Kidney capillary endothelial cell (primary cell): ENCODE measurements at regions not wholly inside any gene's neighbourhood (a gene's known extent, or its start where the extent isn't known, plus 50 kb on each side); places are given as distances from the start of the nearest gene placed in this dataset.

Experiments used
- DNase-seq: peaks from one replicate; pipeline ENCODE4 v3.0.0-alpha.2; 2018; ENCODE audit warnings: low spot score

DNA sequence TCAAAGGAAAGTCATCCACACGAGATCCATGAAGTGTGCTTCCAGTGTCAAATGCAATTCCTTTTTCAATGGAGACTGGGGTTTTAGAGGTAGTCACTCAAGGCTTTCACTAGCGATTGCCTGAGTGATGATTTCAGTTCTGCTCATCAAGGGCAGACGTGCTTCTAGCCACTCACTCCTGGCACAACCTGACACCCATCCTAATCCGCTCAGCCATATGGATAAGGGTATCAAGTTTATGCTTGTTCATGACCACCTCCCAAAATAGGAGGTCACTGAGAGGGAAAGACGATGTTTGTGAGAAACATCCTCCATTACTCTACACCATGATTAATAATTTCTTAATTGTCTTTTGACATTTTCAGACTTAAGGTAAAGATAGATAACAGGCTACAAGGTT lies 91.3 kb upstream of the HEY2 start:
- DNase-seq, result no peak

DNA sequence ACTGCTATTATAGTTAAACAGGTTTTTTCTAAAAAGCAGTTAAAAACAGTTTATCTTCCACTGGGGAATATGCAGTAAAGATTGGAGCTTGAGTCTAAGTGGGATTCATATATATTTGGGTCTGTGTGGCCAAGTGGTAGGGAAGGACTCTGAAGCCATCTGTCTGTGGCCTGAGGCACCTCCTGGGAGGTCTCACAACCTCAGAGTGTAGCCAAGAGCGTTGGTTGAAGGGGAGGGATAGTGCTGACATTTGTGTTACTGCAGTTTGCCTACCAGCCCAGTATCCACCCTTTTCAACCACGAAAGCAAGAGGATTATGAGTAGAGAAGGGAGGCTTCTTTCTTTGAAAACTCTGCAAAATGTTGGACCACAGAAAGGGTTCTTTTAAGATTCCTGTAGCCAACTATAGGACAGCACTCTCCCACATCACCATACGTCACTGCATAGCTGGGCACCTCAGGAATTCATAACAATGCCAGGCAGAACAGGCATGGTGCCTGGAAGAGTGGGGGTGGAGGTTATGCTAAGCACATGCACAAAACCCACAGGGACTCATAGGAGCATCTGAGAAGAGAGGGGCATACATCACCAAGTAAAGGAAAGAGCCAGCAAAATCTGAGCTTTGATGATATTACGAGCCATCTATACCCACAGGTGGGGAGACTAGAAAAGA lies 90.5 kb upstream of the HEY2 start:
- no peak for DNase-seq

DNA sequence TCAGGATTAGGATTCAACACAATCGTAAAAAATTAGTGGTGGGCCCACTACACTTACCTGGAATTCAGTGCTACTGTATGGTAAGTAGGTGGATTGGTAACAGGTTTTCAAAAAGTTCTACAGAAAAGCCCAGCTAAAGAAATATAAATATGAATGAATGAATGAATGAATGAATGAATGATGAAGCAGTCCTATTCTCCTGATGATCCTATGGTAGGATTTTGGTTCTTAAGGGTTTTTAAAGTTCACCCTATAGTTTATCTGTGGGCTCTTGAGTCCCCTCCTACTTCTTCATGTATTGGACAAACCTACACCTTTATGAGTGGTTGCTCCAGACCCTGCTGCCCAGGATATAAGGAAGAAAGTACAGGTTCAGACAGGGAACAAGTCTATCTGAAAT lies 89.5 kb upstream of the HEY2 start:
- DNase-seq, result no peak

- DNase-seq, result no peak
Measured at GRCh38 chr6:125662296-125662695, 87.1 kb upstream of the HEY2 start.

DNA sequence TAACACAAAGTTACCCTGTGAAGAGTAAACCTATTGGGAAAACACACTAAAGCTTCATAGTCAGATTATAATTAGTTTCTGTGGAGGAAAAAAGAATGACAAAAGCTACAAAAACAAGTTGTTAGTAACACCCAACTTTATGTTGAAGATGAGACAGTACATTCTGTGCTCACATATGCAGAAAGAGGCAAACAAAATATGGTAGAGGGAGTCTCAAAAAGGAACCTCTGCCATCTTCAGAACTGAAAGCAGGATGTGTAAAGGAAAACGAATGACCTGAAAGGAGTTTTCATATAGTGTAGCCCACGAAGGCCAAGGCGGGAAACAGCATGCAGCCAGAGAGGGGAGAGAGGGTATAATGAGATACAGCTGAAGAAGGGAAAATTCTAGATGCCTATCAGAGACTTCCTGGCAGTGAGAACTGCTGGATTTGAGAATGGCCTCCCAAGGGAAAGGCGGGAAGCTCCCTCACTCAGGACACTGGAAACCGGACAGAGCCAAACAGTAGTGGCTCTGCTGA lies 84.1 kb upstream of the HEY2 start:
- no peak for DNase-seq

DNA sequence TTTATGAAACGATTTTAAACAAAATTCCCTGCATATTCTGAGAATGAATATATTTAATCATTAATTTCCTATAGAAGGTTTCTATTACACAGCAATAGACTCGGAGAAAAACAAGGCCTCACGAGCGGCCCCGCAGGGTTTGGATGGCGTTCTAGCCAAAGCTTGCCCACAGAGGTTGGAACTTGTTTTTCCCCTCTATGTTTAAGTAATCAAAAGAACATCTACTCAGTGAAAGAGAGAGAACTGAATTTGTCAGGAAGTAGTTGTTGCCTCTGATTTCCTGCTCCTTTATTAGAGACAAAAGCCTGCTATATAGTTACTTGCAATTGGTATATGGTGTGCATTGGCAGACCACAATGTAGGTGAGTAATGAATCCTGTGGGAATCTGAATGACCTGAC lies 82.1 kb upstream of the HEY2 start:
- DNase-seq, result no peak

- no peak for DNase-seq
Measured at GRCh38 chr6:125668071-125668470, 81.4 kb upstream of the HEY2 start.

GRCh38 chr6:125670568-125670967 lies 78.9 kb upstream of the HEY2 start:
- DNase-seq, result no peak

- DNase-seq, result no peak
Measured at GRCh38 chr6:125671323-125671722, 78.1 kb upstream of the HEY2 start.

GRCh38 chr6:125674230-125674629 lies 75.2 kb upstream of the HEY2 start:
- DNase-seq, result no peak

DNA sequence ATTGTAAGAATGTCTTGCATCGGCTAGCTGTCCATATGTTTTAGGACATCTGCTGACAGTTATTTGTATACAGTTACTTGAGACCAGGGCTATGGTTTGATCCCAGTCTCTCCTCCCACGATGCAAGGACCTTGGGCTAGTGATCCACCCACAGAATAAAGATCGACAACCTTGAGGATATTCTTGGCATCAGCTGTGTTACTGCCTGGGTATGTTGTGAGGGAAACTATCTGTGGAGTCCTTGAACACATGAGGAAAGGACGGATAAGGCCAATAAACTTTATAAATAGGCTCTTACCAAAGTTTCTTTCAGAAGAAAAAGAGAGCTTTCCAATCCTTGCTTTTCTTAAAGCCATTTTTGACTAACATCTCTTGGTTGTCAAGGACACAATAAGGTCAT lies 70.8 kb upstream of the HEY2 start:
- DNase-seq, result no peak

- no peak for DNase-seq
Measured at GRCh38 chr6:125679128-125679527, 70.3 kb upstream of the HEY2 start.

GRCh38 chr6:125679651-125680050 lies 69.8 kb upstream of the HEY2 start:
- no peak for DNase-seq

- no peak for DNase-seq
Measured at GRCh38 chr6:125682939-125683338, 66.5 kb upstream of the HEY2 start.

GRCh38 chr6:125688138-125688537 lies 61.3 kb upstream of the HEY2 start:
- DNase-seq, result no peak

DNA sequence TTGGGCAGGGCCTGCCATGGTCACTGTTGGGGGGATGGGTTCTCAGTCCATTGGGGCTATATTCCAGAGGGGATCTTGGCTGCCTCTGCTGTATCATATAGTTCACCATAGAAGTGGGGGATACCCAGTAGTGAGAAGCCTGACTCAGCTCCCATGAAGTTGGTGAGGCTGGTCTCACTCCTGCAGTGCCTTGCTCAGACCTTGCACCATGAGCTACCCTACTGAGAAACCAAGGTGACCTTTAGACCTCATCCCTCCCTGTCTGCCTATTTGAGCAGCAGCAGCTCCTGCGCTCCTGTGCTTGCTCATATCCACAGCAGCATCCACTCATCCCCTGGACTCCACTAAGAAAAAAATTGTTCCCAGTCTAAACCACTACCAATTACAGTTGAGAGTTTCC lies 56.0 kb upstream of the HEY2 start:
- DNase-seq, result no peak

GRCh38 chr6:125699591-125699990 lies 49.8 kb upstream of the HEY2 start:
- DNase-seq, result no peak
